ENCODE measurements at regions not wholly inside any gene's neighbourhood (a gene's known extent, or its start where the extent isn't known, plus 50 kb on each side); places are given as distances from the start of the nearest gene placed in this dataset.
"Not testable (repeated sequence)": the region's sequence is repeated elsewhere in the genome, so short reads cannot be mapped to it uniquely, and the experiment has no call there.

DNA sequence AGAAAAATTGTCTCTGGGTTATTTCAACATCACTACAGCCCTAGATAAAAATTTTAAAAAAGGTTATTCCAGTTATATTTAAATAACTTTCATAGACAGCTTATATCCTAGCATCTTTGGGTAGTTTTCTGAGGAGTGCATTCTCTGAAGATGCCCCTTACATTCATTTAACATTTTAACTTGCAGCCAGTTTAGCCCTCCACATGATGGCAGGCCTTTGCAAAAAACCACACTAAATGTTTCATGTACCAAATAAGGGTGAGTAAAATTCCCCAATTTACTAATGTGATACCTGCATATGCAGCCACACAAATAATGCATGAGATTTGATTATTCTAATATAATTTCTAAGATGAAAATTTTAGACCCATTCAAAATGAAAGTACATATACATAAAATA is 108.4 kb upstream of the ZWINT start:
- DNase-seq (ENCODE audit: low read depth) = no peak

DNA sequence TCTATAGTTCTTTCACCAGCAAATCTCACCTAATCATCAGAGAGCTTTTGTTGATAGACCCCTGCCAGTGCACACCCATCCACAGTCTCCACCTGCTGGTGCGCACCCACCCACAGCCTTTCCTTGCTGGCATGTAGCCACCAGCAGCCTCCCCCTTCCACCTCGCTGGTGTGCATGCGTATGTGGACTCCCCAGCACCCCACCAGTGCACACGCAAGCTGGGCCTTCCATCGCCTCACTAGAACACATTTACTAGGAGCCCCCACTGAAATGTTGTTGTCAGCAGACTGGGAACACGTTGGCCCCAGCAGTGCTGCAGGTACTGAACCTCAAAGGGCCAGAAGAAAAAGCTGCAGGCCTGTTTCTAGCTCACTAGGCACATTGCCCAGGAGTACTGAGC is 104.9 kb upstream of the ZWINT start:
- no peak for DNase-seq (ENCODE audit: low read depth)

DNA sequence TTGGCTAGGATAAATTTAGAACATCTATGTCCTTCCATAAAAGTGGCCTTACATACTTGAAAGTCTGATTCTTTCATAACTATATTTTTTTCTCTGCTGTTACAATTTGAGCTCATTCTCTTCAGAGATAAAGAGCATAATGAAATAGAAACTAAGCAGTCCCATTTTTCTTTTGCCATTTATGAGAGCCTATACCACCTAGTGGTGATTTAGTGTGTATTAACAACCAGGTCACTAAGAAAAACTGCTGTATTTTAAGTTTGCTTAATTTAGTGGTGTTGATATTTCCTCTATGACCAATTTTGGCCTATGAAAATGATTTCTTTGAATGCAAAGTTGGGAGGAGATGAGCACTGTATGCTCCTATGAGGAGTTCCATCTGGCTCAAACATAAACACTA is 88.7 kb upstream of the ZWINT start:
- DNase-seq (ENCODE audit: low read depth) = no peak

DNA sequence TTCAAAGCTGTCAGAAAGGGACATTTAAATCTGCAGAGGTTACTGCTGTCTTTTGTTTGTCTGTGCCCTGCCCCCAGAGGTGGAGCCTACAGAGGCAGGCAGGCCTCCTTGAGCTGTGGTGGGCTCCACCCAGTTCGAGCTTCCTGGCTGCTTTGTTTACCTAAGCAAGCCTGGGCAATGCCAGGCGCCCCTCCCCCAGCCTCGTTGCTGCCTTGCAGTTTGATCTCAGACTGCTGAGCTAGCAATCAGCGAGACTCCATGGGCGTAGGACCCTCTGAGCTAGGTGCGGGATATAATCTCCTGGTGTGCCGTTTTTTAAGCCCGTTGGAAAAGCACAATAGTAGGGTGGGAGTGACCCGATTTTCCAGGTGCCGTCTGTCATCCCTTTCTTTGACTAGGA is 86.6 kb upstream of the ZWINT start:
- DNase-seq (ENCODE audit: low read depth) = not testable (repeated sequence)

DNA sequence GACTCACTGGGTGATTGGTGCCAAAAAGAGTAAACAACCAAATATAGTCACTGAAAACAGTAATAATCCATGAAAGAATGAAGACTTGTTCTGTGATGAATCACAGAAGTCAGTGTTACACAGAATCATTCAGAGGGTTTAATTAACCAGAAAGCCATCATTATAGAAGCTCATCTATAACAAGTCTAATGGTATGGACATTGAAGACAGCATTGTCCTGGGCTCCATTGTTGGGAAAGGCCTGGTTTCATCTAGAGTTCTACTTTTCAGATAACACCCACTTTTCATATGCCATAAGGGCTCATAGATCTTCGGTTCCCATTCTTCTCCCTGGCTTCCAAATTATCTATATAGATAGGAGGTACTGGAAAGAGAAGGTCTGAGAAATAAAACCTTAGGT is 80.3 kb upstream of the ZWINT start:
- not testable (repeated sequence) for DNase-seq (ENCODE audit: low read depth)

Measured in stimulated activated CD8-positive, alpha-beta memory T cell treated with anti-CD3 and anti-CD28 coated beads, Interleukin-15, amount 100 ng/mL, for 1 hour (primary cell).